HEK293 (cell line): ENCODE measurements at regions not wholly inside any gene's neighbourhood (a gene's known extent, or its start where the extent isn't known, plus 50 kb on each side); places are given as distances from the start of the nearest gene placed in this dataset.

ENCODE experiments used
- CTCF ChIA-PET: fragments of 350-600 bp; formaldehyde crosslinking; extraction: SDS; loops from one replicate; lab custom pipeline; 2021; ENCODE audit warnings: antibody characterized with exemption; lab: Yijun Ruan, JAX
- POLR2A ChIA-PET: fragments of 300-600 bp; formaldehyde crosslinking; extraction: SDS; loops from one replicate; lab custom pipeline; 2020; ENCODE audit warnings: antibody characterized with exemption, inconsistent platforms; lab: Yijun Ruan, JAX
- H3K27ac ChIP-seq: fragments of 200-500 bp; sonication (Bioruptor generic); 2 replicates; pipeline ENCODE4 v1.5.1; 2014; ENCODE audit warnings: low read depth, low read length, control low read depth, inconsistent platforms; ENCODE audit errors: extremely low read depth
- H3K36me3 ChIP-seq, 2 experiments: fragments of 200-500 bp in 1 of 2; sonication (Bioruptor generic) in 1 of 2; 1 replicate in 1 of 2; 2 replicates in 1 of 2; pipeline ENCODE4 v1.5.1; 2014 to 2017; ENCODE audit warnings: inconsistent platforms in 2 of 2, low read length in 2 of 2; ENCODE audit not compliant: control insufficient read depth in 2 of 2, insufficient read depth in 1 of 2
- H3K4me1 ChIP-seq: fragments of 200-500 bp; sonication (Bioruptor generic); 2 replicates; pipeline ENCODE4 v1.5.1; 2014; ENCODE audit warnings: mild to moderate bottlenecking, low read length, inconsistent platforms; ENCODE audit not compliant: control insufficient read depth, insufficient read depth
- H3K4me3 ChIP-seq: 2 replicates; pipeline ENCODE4 v1.5.1; 2011; ENCODE audit warnings: low read depth, mild to moderate bottlenecking, control low read depth, low read length, moderate library complexity
- H3K9me3 ChIP-seq: fragments of 200-500 bp; sonication (Bioruptor generic); 2 replicates; pipeline ENCODE4 v1.5.1; 2014; ENCODE audit warnings: low read depth, low read length, inconsistent platforms; ENCODE audit not compliant: control insufficient read depth, insufficient read depth
- HOXC10 ChIP-seq: sonication (generic); formaldehyde crosslinking; IDR thresholded peaks from 2 replicates; pipeline ENCODE4 v1.8.1; 2023; ENCODE audit warnings: mild to moderate bottlenecking, missing genetic modification reagents
- KLF9 ChIP-seq: fragments of 450-650 bp; formaldehyde crosslinking; IDR thresholded peaks from 2 replicates; pipeline ENCODE4 v1.5.1; 2016; ENCODE audit warnings: missing biosample characterization, missing genetic modification characterization, low read depth
- OSR2 ChIP-seq: fragments of 450-650 bp; formaldehyde crosslinking; IDR thresholded peaks from 2 replicates; pipeline ENCODE4 v1.5.1; 2016; ENCODE audit warnings: missing biosample characterization, missing genetic modification characterization
- RBAK ChIP-seq: fragments of 450-650 bp; formaldehyde crosslinking; IDR thresholded peaks from 2 replicates; pipeline ENCODE4 v1.5.1; 2016; ENCODE audit warnings: missing biosample characterization, missing genetic modification characterization
- REPIN1 ChIP-seq: fragments of 450-650 bp; formaldehyde crosslinking; IDR thresholded peaks from 2 replicates; pipeline ENCODE4 v1.5.1; 2017; ENCODE audit warnings: missing biosample characterization, missing genetic modification characterization, low read depth
- SCRT2 ChIP-seq: fragments of 450-650 bp; formaldehyde crosslinking; IDR thresholded peaks from 2 replicates; pipeline ENCODE4 v1.5.1; 2016; ENCODE audit warnings: missing biosample characterization, missing genetic modification characterization
- SP3 ChIP-seq: fragments of 450-650 bp; formaldehyde crosslinking; IDR thresholded peaks from 2 replicates; pipeline ENCODE4 v1.5.1; 2016; ENCODE audit warnings: missing biosample characterization, missing genetic modification characterization
- ZBTB7A ChIP-seq: fragments of 450-650 bp; formaldehyde crosslinking; IDR thresholded peaks from 2 replicates; pipeline ENCODE4 v1.5.1; 2016; ENCODE audit warnings: low read depth, missing biosample characterization, missing genetic modification characterization
- ZEB2 ChIP-seq: fragments of 450-650 bp; formaldehyde crosslinking; IDR thresholded peaks from 2 replicates; pipeline ENCODE4 v1.5.1; 2016; ENCODE audit warnings: missing biosample characterization, missing genetic modification characterization
- ZNF138 ChIP-seq: fragments of 450-650 bp; formaldehyde crosslinking; IDR thresholded peaks from 2 replicates; pipeline ENCODE4 v1.5.1; 2016; ENCODE audit warnings: missing biosample characterization, missing genetic modification characterization, borderline replicate concordance
- ZNF302 ChIP-seq: fragments of 450-650 bp; formaldehyde crosslinking; IDR thresholded peaks from 2 replicates; pipeline ENCODE4 v1.5.1; 2016; ENCODE audit warnings: missing biosample characterization, missing genetic modification characterization, low read depth
- ZNF341 ChIP-seq: fragments of 450-650 bp; formaldehyde crosslinking; IDR thresholded peaks from 2 replicates; pipeline ENCODE4; 2016; ENCODE audit warnings: low read depth, missing biosample characterization, missing genetic modification characterization
- ZNF350 ChIP-seq: fragments of 450-650 bp; formaldehyde crosslinking; IDR thresholded peaks from 2 replicates; pipeline ENCODE4 v1.5.0; 2017; ENCODE audit warnings: missing biosample characterization, mild to moderate bottlenecking, missing genetic modification characterization
- ZNF354C ChIP-seq: fragments of 450-650 bp; formaldehyde crosslinking; IDR thresholded peaks from 2 replicates; pipeline ENCODE4 v1.5.1; 2016; ENCODE audit warnings: missing biosample characterization, missing genetic modification characterization, low read depth, borderline replicate concordance
- ZNF48 ChIP-seq: fragments of 450-650 bp; formaldehyde crosslinking; IDR thresholded peaks from 2 replicates; pipeline ENCODE4 v1.5.1; 2016; ENCODE audit warnings: missing biosample characterization, missing genetic modification characterization
- ZNF600 ChIP-seq: fragments of 450-650 bp; formaldehyde crosslinking; IDR thresholded peaks from 2 replicates; pipeline ENCODE4 v1.5.1; 2016; ENCODE audit warnings: missing biosample characterization, missing genetic modification characterization
- ZNF785 ChIP-seq: fragments of 450-650 bp; formaldehyde crosslinking; IDR thresholded peaks from 2 replicates; pipeline ENCODE4 v1.5.1; 2016; ENCODE audit warnings: missing biosample characterization, missing genetic modification characterization
- ZNF830 ChIP-seq: fragments of 450-650 bp; IDR thresholded peaks from 2 replicates; pipeline ENCODE4 v1.5.0; 2018; ENCODE audit warnings: missing biosample characterization, missing genetic modification characterization, low read depth, mild to moderate bottlenecking, moderate library complexity
- TF ChIP-seq, protein P1 (sequence below): fragments of 450-650 bp; formaldehyde crosslinking; IDR thresholded peaks from 2 replicates; pipeline ENCODE4 v1.5.1; 2017; ENCODE audit warnings: missing biosample characterization, missing genetic modification characterization
- TF ChIP-seq, protein P2 (sequence below): fragments of 450-650 bp; formaldehyde crosslinking; IDR thresholded peaks from 2 replicates; pipeline ENCODE4 v1.5.1; 2016; ENCODE audit warnings: missing biosample characterization, missing genetic modification characterization
- TF ChIP-seq, protein P3 (sequence below): fragments of 450-650 bp; formaldehyde crosslinking; IDR thresholded peaks from 2 replicates; pipeline ENCODE4 v1.5.1; 2016; ENCODE audit warnings: missing biosample characterization, missing genetic modification characterization, borderline replicate concordance
- TF ChIP-seq, protein P4 (sequence below): fragments of 450-650 bp; formaldehyde crosslinking; IDR thresholded peaks from 2 replicates; pipeline ENCODE4 v1.5.1; 2017; ENCODE audit warnings: missing biosample characterization, mild to moderate bottlenecking, missing genetic modification characterization, moderate library complexity

DNA sequence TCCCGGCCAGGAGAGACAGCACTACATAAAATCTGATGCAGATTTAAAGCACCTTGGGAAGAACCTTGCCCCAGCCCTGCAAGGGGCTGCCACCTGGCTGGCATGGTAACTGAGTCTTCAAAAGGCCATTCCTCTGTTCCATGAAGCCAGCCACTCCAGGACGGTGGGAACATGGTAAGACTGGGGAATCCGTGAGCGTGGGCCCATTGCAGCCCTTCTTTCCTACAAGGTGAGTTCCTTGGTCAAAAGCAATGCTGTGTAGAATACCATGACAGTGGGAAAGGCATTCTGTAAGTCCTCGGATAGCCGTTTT lies 121.3 kb downstream of the SOX1 start:
- Histone ChIP-seq H3K27ac (no peak overlapping the region), H3K4me1 (no peaks in the 10 kb centered on the region), H3K4me3 (no peak overlapping the region), H3K9me3 (no peaks in the 10 kb centered on the region), H3K36me3 (no peaks in the 10 kb centered on the region)
- no peak for TF ChIP-seq RBAK
- TF ChIP-seq ZNF354C (tag by site-specific recombination) = no peak
- TF ChIP-seq SCRT2 (tag by site-specific recombination) = no peak
- TF ChIP-seq, protein P1, sequence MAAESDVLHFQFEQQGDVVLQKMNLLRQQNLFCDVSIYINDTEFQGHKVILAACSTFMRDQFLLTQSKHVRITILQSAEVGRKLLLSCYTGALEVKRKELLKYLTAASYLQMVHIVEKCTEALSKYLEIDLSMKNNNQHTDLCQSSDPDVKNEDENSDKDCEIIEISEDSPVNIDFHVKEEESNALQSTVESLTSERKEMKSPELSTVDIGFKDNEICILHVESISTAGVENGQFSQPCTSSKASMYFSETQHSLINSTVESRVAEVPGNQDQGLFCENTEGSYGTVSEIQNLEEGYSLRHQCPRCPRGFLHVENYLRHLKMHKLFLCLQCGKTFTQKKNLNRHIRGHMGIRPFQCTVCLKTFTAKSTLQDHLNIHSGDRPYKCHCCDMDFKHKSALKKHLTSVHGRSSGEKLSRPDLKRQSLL (tag by site-specific recombination) = no peak
- no peak for TF ChIP-seq SP3 (tag by site-specific recombination)
- no peak for TF ChIP-seq ZNF350
- TF ChIP-seq KLF9 (tag by site-specific recombination) = no peak
- TF ChIP-seq, protein P2, sequence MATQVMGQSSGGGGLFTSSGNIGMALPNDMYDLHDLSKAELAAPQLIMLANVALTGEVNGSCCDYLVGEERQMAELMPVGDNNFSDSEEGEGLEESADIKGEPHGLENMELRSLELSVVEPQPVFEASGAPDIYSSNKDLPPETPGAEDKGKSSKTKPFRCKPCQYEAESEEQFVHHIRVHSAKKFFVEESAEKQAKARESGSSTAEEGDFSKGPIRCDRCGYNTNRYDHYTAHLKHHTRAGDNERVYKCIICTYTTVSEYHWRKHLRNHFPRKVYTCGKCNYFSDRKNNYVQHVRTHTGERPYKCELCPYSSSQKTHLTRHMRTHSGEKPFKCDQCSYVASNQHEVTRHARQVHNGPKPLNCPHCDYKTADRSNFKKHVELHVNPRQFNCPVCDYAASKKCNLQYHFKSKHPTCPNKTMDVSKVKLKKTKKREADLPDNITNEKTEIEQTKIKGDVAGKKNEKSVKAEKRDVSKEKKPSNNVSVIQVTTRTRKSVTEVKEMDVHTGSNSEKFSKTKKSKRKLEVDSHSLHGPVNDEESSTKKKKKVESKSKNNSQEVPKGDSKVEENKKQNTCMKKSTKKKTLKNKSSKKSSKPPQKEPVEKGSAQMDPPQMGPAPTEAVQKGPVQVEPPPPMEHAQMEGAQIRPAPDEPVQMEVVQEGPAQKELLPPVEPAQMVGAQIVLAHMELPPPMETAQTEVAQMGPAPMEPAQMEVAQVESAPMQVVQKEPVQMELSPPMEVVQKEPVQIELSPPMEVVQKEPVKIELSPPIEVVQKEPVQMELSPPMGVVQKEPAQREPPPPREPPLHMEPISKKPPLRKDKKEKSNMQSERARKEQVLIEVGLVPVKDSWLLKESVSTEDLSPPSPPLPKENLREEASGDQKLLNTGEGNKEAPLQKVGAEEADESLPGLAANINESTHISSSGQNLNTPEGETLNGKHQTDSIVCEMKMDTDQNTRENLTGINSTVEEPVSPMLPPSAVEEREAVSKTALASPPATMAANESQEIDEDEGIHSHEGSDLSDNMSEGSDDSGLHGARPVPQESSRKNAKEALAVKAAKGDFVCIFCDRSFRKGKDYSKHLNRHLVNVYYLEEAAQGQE = no peak
- TF ChIP-seq ZNF600 (tag by site-specific recombination) = no peak
- TF ChIP-seq ZEB2 (tag by site-specific recombination) = no peak
- TF ChIP-seq ZNF785 (tag by site-specific recombination) = no peak
- no peak for TF ChIP-seq REPIN1 (tag by site-specific recombination)
- no peak for TF ChIP-seq HOXC10 (CRISPR knock-in tag)
- no peak for TF ChIP-seq OSR2
- ChIA-PET CTCF (no interaction called here), POLR2A (no interaction called here)

DNA sequence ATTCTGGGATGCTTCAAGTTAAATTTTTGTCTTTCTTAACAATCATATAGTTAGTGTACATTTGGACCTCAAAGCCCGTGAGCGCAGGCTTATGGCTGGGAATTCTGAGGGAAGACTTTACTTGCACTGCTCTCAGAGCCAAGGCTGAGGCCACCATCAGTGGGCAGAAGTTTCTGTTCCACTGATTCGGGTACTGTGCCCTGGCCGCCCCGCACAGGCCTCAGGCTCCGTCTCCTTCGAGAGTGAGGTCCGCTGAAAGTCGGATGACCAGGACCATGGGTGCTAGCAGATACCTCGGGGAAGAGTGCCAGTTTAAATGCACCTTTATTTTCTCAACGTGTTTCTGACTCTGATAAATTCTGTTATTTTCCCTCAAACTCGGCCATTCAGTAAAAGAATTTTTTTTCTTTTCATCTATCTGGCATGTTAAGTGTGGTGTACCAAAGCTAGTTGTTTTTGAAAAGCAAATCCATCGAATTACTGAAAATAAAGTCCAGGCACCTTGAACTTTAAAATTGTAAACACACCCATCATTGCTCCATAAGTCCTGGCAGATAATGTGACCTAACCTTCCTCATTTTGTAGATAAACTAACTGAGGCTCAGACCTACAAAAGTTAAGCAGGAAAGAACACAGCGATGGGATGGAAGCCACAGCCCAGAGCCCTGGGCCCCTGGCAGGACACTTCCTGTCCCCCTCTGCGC lies 126.7 kb downstream of the SOX1 start:
- Histone ChIP-seq H3K4me3 (no peak overlapping the region), H3K36me3 (no peaks in the 10 kb centered on the region), H3K9me3 (no peaks in the 10 kb centered on the region), H3K4me1 (no peaks in the 10 kb centered on the region), H3K27ac (no peak overlapping the region)
- TF ChIP-seq ZNF48 (tag by site-specific recombination) (no peak), ZNF830 (no peak), ZNF302 (no peak)
- ChIA-PET POLR2A (no interaction called here), CTCF (no interaction called here)

DNA sequence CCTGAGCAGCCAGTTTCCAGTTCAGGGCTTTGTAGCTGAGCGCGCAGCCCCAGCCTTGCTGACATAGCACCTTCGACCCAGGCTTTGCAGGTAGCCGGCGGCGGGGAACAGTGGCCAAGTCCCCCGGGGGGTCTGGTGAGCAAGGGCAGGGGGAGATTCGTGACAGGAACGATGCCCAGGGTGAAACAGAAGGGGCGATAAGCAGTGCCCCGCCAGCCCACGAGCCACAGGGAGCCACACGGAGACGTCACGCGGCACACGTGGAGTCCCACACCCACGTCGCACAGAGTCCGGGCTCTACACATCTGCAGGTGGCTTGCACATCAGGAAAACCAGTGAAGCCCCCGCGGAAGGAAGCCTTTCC lies 127.2 kb downstream of the SOX1 start:
- H3K27ac ChIP-seq = no peak overlapping the region
- ChIA-PET POLR2A (no interaction called here), CTCF (no interaction called here)
- no peak overlapping the region for H3K4me3 ChIP-seq
- H3K9me3 ChIP-seq = no peaks in the 10 kb centered on the region
- H3K4me1 ChIP-seq = no peaks in the 10 kb centered on the region
- H3K36me3 ChIP-seq = no peaks in the 10 kb centered on the region
- TF ChIP-seq ZNF138 (tag by site-specific recombination) (no peak), ZNF341 (no peak), ZBTB7A (tag by site-specific recombination) (no peak)
- TF ChIP-seq, protein P3, sequence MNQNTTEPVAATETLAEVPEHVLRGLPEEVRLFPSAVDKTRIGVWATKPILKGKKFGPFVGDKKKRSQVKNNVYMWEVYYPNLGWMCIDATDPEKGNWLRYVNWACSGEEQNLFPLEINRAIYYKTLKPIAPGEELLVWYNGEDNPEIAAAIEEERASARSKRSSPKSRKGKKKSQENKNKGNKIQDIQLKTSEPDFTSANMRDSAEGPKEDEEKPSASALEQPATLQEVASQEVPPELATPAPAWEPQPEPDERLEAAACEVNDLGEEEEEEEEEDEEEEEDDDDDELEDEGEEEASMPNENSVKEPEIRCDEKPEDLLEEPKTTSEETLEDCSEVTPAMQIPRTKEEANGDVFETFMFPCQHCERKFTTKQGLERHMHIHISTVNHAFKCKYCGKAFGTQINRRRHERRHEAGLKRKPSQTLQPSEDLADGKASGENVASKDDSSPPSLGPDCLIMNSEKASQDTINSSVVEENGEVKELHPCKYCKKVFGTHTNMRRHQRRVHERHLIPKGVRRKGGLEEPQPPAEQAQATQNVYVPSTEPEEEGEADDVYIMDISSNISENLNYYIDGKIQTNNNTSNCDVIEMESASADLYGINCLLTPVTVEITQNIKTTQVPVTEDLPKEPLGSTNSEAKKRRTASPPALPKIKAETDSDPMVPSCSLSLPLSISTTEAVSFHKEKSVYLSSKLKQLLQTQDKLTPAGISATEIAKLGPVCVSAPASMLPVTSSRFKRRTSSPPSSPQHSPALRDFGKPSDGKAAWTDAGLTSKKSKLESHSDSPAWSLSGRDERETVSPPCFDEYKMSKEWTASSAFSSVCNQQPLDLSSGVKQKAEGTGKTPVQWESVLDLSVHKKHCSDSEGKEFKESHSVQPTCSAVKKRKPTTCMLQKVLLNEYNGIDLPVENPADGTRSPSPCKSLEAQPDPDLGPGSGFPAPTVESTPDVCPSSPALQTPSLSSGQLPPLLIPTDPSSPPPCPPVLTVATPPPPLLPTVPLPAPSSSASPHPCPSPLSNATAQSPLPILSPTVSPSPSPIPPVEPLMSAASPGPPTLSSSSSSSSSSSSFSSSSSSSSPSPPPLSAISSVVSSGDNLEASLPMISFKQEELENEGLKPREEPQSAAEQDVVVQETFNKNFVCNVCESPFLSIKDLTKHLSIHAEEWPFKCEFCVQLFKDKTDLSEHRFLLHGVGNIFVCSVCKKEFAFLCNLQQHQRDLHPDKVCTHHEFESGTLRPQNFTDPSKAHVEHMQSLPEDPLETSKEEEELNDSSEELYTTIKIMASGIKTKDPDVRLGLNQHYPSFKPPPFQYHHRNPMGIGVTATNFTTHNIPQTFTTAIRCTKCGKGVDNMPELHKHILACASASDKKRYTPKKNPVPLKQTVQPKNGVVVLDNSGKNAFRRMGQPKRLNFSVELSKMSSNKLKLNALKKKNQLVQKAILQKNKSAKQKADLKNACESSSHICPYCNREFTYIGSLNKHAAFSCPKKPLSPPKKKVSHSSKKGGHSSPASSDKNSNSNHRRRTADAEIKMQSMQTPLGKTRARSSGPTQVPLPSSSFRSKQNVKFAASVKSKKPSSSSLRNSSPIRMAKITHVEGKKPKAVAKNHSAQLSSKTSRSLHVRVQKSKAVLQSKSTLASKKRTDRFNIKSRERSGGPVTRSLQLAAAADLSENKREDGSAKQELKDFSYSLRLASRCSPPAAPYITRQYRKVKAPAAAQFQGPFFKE = no peak
- TF ChIP-seq, protein P4, sequence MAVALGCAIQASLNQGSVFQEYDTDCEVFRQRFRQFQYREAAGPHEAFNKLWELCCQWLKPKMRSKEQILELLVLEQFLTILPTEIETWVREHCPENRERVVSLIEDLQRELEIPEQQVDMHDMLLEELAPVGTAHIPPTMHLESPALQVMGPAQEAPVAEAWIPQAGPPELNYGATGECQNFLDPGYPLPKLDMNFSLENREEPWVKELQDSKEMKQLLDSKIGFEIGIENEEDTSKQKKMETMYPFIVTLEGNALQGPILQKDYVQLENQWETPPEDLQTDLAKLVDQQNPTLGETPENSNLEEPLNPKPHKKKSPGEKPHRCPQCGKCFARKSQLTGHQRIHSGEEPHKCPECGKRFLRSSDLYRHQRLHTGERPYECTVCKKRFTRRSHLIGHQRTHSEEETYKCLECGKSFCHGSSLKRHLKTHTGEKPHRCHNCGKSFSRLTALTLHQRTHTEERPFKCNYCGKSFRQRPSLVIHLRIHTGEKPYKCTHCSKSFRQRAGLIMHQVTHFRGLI (tag by site-specific recombination) = no peak
